SJCRH30 (cell line): ENCODE measurements at regions not wholly inside any gene's neighbourhood (a gene's known extent, or its start where the extent isn't known, plus 50 kb on each side); places are given as distances from the start of the nearest gene placed in this dataset.
"Not testable (repeated sequence)": the region's sequence is repeated elsewhere in the genome, so short reads cannot be mapped to it uniquely, and the experiment has no call there.

Experiments used
- DNase-seq, 2 experiments: peaks; one replicate each; pipeline ENCODE4 v3.0.0-alpha.2; 2015 to 2020
- H3K27ac ChIP-seq: fragments of 250-450 bp; sonication (Bioruptor Pico); 2 replicates; pipeline ENCODE4 v1.5.1; 2020; ENCODE audit warnings: mild to moderate bottlenecking, moderate library complexity
- H3K27me3 ChIP-seq: fragments of 250-450 bp; sonication (Bioruptor Pico); 2 replicates; pipeline ENCODE4 v1.5.1; 2020; ENCODE audit warnings: mild to moderate bottlenecking, moderate library complexity
- H3K36me3 ChIP-seq: fragments of 250-450 bp; sonication (Bioruptor Pico); 2 replicates; pipeline ENCODE4 v1.5.1; 2020; ENCODE audit warnings: mild to moderate bottlenecking, moderate library complexity
- H3K4me1 ChIP-seq: fragments of 250-450 bp; sonication (Bioruptor Pico); 2 replicates; pipeline ENCODE4 v1.5.1; 2020; ENCODE audit warnings: mild to moderate bottlenecking, moderate library complexity
- H3K4me3 ChIP-seq: fragments of 250-450 bp; sonication (Bioruptor Pico); 2 replicates; pipeline ENCODE4 v1.5.1; 2020; ENCODE audit warnings: mild to moderate bottlenecking, moderate library complexity
- H3K9me3 ChIP-seq: fragments of 250-450 bp; sonication (Bioruptor Pico); replicated peaks from 2 replicates; pipeline ENCODE4 v1.5.1; 2020; ENCODE audit warnings: mild to moderate bottlenecking, moderate library complexity

DNA sequence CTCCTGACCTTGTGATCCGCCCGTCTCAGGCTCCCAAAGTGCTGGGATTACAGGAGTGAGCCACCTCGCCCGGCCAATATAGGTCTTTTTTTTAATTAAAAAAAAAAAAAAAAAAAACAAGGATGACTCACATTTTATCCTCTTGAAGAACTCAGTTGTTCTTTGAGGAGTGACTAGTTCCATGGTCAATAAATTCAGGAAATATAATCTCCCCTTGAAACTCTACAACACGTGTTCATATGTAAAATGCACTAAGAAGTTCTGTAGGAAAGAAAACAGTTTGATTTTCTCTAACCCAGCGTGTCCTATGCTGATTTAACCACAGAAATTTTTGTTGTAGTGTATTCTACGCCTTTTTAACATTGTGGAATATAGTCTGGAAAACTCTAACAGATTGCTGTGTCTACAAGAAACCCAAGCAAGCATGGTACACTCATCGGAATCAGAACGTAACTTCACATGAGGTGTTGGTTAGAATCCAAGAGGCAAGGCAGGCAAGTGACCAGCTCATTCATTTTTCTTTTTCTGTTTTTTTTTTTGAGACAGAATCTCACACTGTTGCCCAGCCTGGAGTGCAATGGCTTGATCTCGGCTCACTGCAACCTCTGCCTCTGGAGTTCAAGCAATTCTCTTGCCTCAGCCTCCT is 79.0 kb upstream of the ZNF217 start:
- Histone ChIP-seq H3K36me3 (no peaks in the 10 kb centered on the region), H3K27ac (no peak overlapping the region), H3K4me1 (peaks cover 8% of the 10 kb centered on the region), H3K9me3 (peaks cover 6% of the 10 kb centered on the region; the same call in 1 of the 2 replicates), H3K4me3 (no peak overlapping the region), H3K27me3 (no peaks in the 10 kb centered on the region)
- peak in 1 of 2 experiments; percentile 40 for DNase-seq

DNA sequence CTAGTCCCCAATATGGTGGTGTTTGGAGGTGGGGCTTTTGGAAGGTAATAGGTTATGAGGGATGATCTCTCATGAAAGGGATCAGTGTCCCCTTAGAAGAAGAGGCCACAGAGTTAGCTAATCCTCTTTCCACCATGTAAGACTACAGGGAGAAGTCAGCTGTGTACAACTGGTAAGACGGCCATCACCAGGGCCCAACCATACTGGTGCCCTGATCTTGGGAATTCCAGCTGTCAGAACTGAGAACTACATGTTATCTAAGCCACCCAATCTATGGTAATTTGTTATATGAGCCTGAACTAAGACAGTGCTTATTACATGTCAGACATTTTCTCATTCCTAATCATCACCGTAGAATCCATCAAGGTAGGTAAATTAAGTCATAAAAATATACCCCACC is 77.7 kb upstream of the ZNF217 start:
- Histone ChIP-seq H3K27ac (no peak overlapping the region), H3K9me3 (peaks cover 3% of the 10 kb centered on the region; the same call in 1 of the 2 replicates), H3K36me3 (no peaks in the 10 kb centered on the region), H3K4me3 (no peak overlapping the region), H3K27me3 (no peaks in the 10 kb centered on the region), H3K4me1 (peaks cover 4% of the 10 kb centered on the region)
- DNase-seq, result no peak

DNA sequence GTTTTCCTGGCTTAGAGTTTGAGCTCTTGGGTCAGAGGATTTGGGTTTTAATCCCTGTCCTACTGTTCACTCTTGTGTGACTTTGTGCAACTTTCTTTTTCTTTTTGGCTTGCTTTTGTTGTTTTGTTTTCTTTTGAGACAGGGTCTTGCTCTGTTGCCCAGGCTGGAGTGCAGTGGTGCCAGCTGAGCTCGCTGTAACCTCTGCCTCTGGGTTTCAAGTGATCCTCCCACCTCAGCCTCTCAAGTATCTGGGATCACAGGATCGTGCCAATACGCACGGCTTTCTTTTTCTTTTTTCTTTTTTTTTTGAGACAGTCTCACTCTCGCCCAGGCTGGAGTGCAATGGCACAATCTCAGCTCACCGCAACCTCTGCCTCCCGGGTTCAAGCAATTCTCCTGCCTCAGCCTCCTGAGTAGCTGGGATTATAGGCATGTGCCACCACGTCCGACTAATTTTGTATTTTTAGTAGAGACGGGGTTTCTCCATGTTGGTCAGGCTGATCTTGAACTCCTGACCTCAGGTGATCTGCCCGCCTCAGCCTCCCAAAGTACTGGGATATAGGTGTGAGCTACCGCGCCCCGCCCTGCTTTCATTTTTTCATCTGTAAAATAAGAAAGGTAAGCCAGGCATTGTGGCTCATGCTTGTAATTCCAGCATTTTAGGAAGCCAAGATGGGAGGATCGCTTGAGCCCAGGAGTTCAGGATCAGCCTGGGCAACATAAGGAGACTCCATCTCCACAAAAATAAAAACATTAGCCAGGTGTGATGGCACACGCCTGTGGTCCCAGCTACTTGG is 76.1 kb upstream of the ZNF217 start:
- H3K27ac ChIP-seq, H3K9me3 ChIP-seq, H3K4me3 ChIP-seq, H3K36me3 ChIP-seq, DNase-seq, H3K27me3 ChIP-seq, H3K4me1 ChIP-seq: not testable (repeated sequence)

GRCh38 chr20:53668992-53669391 is 75.4 kb upstream of the ZNF217 start:
- no peaks in the 10 kb centered on the region for H3K36me3 ChIP-seq
- H3K9me3 ChIP-seq, result peaks cover 3% of the 10 kb centered on the region; the same call in 1 of the 2 replicates
- no peak for DNase-seq
- H3K27ac ChIP-seq, result no peak overlapping the region
- H3K27me3 ChIP-seq, result no peaks in the 10 kb centered on the region
- peaks cover 4% of the 10 kb centered on the region for H3K4me1 ChIP-seq
- H3K4me3 ChIP-seq, result no peak overlapping the region

DNA sequence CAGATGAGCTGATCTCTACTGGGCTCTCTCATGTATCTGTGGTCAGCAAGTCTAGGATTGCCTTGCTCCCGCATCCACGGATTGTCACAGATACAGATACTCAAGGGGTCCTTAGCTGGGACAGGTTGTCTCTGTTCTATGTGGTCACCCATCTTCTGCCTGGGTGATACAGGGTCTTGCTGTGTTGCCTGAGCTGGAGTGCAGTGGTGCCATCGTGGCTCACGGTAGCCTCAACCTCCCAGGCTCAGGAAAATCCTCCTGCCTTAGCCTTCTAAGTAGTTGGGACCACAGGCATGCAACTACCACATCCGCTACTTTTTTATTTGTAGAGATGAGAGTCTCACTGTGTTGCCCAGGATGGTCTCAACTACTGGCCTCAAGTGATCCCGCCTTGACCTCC is 72.5 kb upstream of the ZNF217 start:
- Histone ChIP-seq H3K27ac (no peak overlapping the region), H3K4me3 (no peak overlapping the region), H3K36me3 (no peaks in the 10 kb centered on the region), H3K4me1 (no peaks in the 10 kb centered on the region), H3K27me3 (no peaks in the 10 kb centered on the region), H3K9me3 (no peaks in the 10 kb centered on the region)
- no peak for DNase-seq

GRCh38 chr20:53664121-53664520 is 70.5 kb upstream of the ZNF217 start:
- H3K9me3 ChIP-seq, result no peaks in the 10 kb centered on the region
- H3K4me3 ChIP-seq, result no peak overlapping the region
- no peak for DNase-seq
- no peaks in the 10 kb centered on the region for H3K27me3 ChIP-seq
- H3K4me1 ChIP-seq, result no peaks in the 10 kb centered on the region
- no peaks in the 10 kb centered on the region for H3K36me3 ChIP-seq
- no peak overlapping the region for H3K27ac ChIP-seq

DNA sequence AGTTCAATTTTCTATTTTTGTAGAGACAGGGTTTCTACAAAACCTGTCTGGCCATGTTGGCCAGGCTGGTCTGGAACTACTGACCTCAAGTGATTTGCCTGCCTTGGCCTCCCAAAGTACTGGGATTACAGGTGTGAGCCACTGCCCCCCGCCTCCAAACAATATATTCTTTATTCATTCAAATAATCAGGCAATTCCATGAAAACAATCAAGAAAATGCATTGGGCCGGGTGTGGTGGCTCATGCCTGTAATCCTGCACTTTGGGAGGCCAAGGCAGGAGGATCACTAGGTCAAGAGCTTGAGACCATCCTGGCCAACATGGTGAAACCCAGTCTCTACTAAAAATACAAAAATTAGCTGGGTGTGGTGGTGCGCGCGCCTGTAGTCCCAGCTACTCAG is 69.9 kb upstream of the ZNF217 start:
- H3K4me3 ChIP-seq, H3K27me3 ChIP-seq, DNase-seq, H3K9me3 ChIP-seq, H3K36me3 ChIP-seq, H3K27ac ChIP-seq, H3K4me1 ChIP-seq: not testable (repeated sequence)

GRCh38 chr20:53662595-53662994 is 69.0 kb upstream of the ZNF217 start:
- H3K27ac ChIP-seq, result no peak overlapping the region
- H3K4me3 ChIP-seq, result no peak overlapping the region
- no peak for DNase-seq
- no peaks in the 10 kb centered on the region for H3K27me3 ChIP-seq
- H3K36me3 ChIP-seq, result no peaks in the 10 kb centered on the region
- no peaks in the 10 kb centered on the region for H3K9me3 ChIP-seq
- H3K4me1 ChIP-seq, result peaks cover 13% of the 10 kb centered on the region

DNA sequence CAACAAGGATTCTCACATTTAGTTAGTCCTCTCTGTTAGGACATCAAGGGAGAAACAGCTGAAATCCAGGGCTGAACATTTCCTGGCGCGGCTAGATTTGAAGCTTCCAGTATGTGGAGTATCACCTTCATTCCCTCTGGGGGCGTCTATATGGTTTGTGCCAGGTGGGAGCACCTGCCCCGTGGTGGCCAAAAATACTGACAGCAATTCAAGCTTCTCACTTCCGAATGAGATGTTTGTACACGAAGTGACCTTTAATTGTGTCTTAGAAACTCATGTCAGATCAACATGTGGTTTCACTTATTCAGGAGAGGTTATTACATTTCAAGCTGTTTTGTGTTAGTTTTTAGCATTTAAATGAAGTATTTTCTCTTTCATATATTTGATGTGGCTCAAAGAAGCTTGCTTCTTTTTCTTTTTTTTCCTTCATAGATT is 67.3 kb upstream of the ZNF217 start:
- Histone ChIP-seq H3K27ac (no peak overlapping the region), H3K36me3 (no peaks in the 10 kb centered on the region), H3K4me1 (peaks cover 20% of the 10 kb centered on the region), H3K4me3 (no peak overlapping the region), H3K27me3 (no peaks in the 10 kb centered on the region), H3K9me3 (no peaks in the 10 kb centered on the region)
- peak in 1 of 2 experiments; percentile 46 for DNase-seq

GRCh38 chr20:53660078-53660909 is 66.7 kb upstream of the ZNF217 start:
- no peak overlapping the region for H3K4me3 ChIP-seq

DNA sequence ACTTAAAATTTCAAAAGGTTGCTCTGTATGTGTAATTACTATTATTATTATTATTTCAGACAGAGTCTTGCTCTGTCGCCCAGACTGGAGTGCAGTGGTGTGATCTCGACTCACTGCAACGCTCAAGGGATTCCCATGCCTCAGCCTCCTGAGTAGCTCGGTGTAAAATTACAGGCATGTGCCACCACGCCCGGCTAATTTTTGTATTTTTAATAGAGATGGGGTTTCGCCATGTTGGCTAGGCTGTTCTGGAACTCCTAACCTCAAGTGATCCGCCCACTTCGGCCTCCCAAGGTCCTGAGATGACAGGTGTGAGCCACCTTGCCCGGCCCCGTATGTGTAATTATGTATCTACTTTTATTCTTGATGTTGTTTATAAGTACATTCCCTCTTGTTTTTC is 65.3 kb upstream of the ZNF217 start:
- H3K4me3 ChIP-seq, result no peak overlapping the region

More at GRCh38 chr20:53660078-53660909, 66.7 kb upstream of the ZNF217 start:
- Histone ChIP-seq H3K27me3 (no peaks in the 10 kb centered on the region), H3K4me1 (peaks cover 20% of the 10 kb centered on the region), H3K27ac (no peak overlapping the region), H3K36me3 (no peaks in the 10 kb centered on the region), H3K9me3 (no peaks in the 10 kb centered on the region)
- peak in 1 of 2 experiments; percentile 35 for DNase-seq

GRCh38 chr20:53658322-53658721 is 64.7 kb upstream of the ZNF217 start:
- Histone ChIP-seq H3K4me1 (peaks cover 22% of the 10 kb centered on the region), H3K36me3 (no peaks in the 10 kb centered on the region), H3K27ac (no peak overlapping the region), H3K9me3 (no peaks in the 10 kb centered on the region), H3K4me3 (no peak overlapping the region), H3K27me3 (no peaks in the 10 kb centered on the region)
- DNase-seq, result no peak

More for the DNA sequence above, 65.3 kb upstream of the ZNF217 start:
- no peak overlapping the region for H3K27ac ChIP-seq
- peak; percentile 34 to 55 for DNase-seq
- H3K36me3 ChIP-seq, result no peaks in the 10 kb centered on the region
- no peaks in the 10 kb centered on the region for H3K27me3 ChIP-seq
- no peaks in the 10 kb centered on the region for H3K9me3 ChIP-seq
- H3K4me1 ChIP-seq, result peaks cover 20% of the 10 kb centered on the region

DNA sequence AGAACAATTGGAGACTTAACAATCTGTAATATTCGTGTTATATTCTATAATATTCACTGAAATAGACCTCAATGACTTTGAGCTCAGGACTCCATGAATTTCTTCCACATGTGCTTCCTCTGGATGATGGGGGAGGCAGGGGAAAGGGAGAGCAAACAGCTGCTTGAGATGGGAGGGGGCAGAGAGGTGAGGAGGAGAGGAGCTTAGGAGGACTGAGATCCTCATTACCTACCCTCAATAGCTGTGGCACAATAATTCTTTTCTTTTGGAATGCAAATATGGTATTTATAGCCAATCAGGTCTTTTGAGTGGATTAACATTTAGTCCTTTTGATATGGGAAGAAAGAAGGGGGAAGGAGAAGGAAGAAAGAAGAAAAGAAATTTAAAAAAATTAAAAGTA is 64.1 kb upstream of the ZNF217 start:
- DNase-seq, result peak; percentile 77 to 87
- H3K4me3 ChIP-seq, result no peak overlapping the region
- H3K27me3 ChIP-seq, result no peaks in the 10 kb centered on the region
- peaks cover 28% of the 10 kb centered on the region for H3K4me1 ChIP-seq
- H3K36me3 ChIP-seq, result no peaks in the 10 kb centered on the region
- no peak overlapping the region for H3K27ac ChIP-seq
- no peaks in the 10 kb centered on the region for H3K9me3 ChIP-seq

GRCh38 chr20:53657279-53657678 is 63.6 kb upstream of the ZNF217 start:
- H3K4me3 ChIP-seq, result no peak overlapping the region
- no peak overlapping the region for H3K27ac ChIP-seq
- H3K4me1 ChIP-seq, result peaks cover 33% of the 10 kb centered on the region
- H3K9me3 ChIP-seq, result no peaks in the 10 kb centered on the region
- no peaks in the 10 kb centered on the region for H3K36me3 ChIP-seq
- no peaks in the 10 kb centered on the region for H3K27me3 ChIP-seq
- DNase-seq, result no peak
